B cell (primary cell): ENCODE measurements at regions not wholly inside any gene's neighbourhood (a gene's known extent, or its start where the extent isn't known, plus 50 kb on each side); places are given as distances from the start of the nearest gene placed in this dataset.

Experiments used
- EZH2 ChIP-seq: IDR thresholded peaks from 2 replicates; pipeline ENCODE4 v1.6.1; 2012; ENCODE audit warnings: borderline replicate concordance, low read depth, mild to moderate bottlenecking, moderate library complexity, low read length; ENCODE audit not compliant: insufficient read depth, poor library complexity, severe bottlenecking
- TF ChIP-seq, protein P1 (sequence below): fragments of 200-600 bp; IDR thresholded peaks from one replicate; pipeline ENCODE4 v1.8.0; 2022; ENCODE audit warnings: antibody characterized with exemption, mild to moderate bottlenecking

GRCh38 chr4:18422685-18423084, 401.1 kb upstream of the LCORL start:
- TF ChIP-seq, protein P1, sequence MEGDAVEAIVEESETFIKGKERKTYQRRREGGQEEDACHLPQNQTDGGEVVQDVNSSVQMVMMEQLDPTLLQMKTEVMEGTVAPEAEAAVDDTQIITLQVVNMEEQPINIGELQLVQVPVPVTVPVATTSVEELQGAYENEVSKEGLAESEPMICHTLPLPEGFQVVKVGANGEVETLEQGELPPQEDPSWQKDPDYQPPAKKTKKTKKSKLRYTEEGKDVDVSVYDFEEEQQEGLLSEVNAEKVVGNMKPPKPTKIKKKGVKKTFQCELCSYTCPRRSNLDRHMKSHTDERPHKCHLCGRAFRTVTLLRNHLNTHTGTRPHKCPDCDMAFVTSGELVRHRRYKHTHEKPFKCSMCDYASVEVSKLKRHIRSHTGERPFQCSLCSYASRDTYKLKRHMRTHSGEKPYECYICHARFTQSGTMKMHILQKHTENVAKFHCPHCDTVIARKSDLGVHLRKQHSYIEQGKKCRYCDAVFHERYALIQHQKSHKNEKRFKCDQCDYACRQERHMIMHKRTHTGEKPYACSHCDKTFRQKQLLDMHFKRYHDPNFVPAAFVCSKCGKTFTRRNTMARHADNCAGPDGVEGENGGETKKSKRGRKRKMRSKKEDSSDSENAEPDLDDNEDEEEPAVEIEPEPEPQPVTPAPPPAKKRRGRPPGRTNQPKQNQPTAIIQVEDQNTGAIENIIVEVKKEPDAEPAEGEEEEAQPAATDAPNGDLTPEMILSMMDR: no peak
- TF ChIP-seq EZH2: no peak
